Upper lobe of left lung (tissue), 6 donors: ENCODE measurements at regions not wholly inside any gene's neighbourhood (a gene's known extent, or its start where the extent isn't known, plus 50 kb on each side); places are given as distances from the start of the nearest gene placed in this dataset.

Source experiments
- ATAC-seq, 2 donors: fragments of 200-7000 bp; cut with Tn5 transposase; one replicate each; pipeline ENCODE4 v1.9.1; 2022; ENCODE audit warnings: mild to moderate bottlenecking in 2 of 2, moderate library complexity in 2 of 2; ENCODE audit not compliant: low FRiP score in 2 of 2
- DNase-seq, 2 donors: peaks; one replicate each; pipeline ENCODE4 v3.0.0-alpha.2; 2019 to 2020
- H3K27ac ChIP-seq, 4 donors: fragments of 200-600 bp; sonication (generic); one replicate each; pipeline ENCODE4 v1.5.1; 2016 to 2019
- H3K27me3 ChIP-seq, 4 donors: fragments of 200-600 bp; sonication (generic); one replicate each; pipeline ENCODE4 v1.5.1; 2017 to 2019
- H3K36me3 ChIP-seq, 4 donors: fragments of 200-600 bp; sonication (generic); one replicate each; pipeline ENCODE4 v1.5.1; 2016 to 2019
- H3K4me1 ChIP-seq, 4 donors: fragments of 200-600 bp; sonication (generic); one replicate each; pipeline ENCODE4 v1.5.1; 2018 to 2019
- H3K4me3 ChIP-seq, 4 donors: fragments of 200-600 bp; sonication (generic); one replicate each; pipeline ENCODE4 v1.5.1; 2017 to 2019; ENCODE audit warnings: mild to moderate bottlenecking in 2 of 4, moderate library complexity in 1 of 4
- H3K9me3 ChIP-seq, 4 donors: fragments of 200-600 bp; sonication (generic); one replicate each; pipeline ENCODE4 v1.5.1; 2018 to 2019
- EP300 ChIP-seq, 4 donors: sonication (generic); formaldehyde crosslinking; IDR thresholded peaks; one replicate each; pipeline ENCODE4 v1.5.1; 2017; ENCODE audit warnings: antibody characterized with exemption in 4 of 4, control low read depth in 2 of 4
- POLR2A ChIP-seq, 4 donors: fragments of 450-650 bp; IDR thresholded peaks; one replicate each; pipeline ENCODE4 v1.5.1; 2016 to 2017; ENCODE audit warnings: antibody characterized with exemption in 4 of 4, mild to moderate bottlenecking in 2 of 4
- POLR2AphosphoS5 ChIP-seq, 2 donors: sonication (generic); formaldehyde crosslinking; IDR thresholded peaks; one replicate each; pipeline ENCODE4 v1.5.1; 2017; ENCODE audit warnings: antibody characterized with exemption in 2 of 2
- WGBS, 2 donors: methylation state at CpG; one replicate each; pipeline ENCODE4 v1.1.5; 2017 to 2018; 5-methylcytosine and 5-hydroxymethylcytosine counted together
- TF ChIP-seq, protein P1 (sequence below), 6 experiments: fragments of 450-650 bp in 4 of 6; fragments of 200-600 bp in 2 of 6; sonication (generic) in 2 of 6; IDR thresholded peaks; one replicate each; pipeline ENCODE4 v1.5.1; 2016 to 2019; ENCODE audit warnings: antibody characterized with exemption in 6 of 6
- donor health status: DM: no; HTN: no; CAD: no; lungs with moderate emphysema.
- donor health status: DM: no; HTN: yes; CAD: no; lungs with severe emphysema.

DNA sequence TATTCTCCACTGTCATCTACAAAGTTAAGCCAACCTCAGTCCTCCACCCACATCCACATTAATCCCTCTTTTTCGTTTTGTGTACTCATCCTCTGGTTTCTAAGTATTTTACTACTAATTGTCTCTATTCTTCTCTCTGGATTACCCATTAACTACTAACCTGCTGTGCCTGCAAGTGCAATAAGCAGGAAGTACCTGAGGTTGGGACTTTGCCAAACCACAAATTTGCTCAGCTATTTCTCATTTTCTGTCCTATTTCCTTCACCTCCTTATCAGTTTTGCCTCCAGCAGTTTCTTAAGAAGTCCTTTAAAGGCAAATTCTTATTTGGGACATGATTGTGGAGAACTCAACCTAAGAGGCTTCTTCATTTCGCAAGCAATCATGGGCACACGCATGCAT lies 1708.9 kb downstream of the SLITRK5 start:
- ATAC-seq = no peak
- DNase-seq = no peak
- H3K27me3 ChIP-seq = no peaks in the 10 kb centered on the region
- H3K36me3 ChIP-seq = no peaks in the 10 kb centered on the region
- no peaks in the 10 kb centered on the region for H3K9me3 ChIP-seq
- 43 to 49% methylated on average over 3 of the region's 3 CpGs for WGBS, 2 donors
- H3K4me3 ChIP-seq = no peak overlapping the region
- H3K4me1 ChIP-seq = no peaks in the 10 kb centered on the region
- TF ChIP-seq EP300 (IDR thresholded peaks at IDR 0.05) = no peak
- no peak for TF ChIP-seq POLR2A (IDR thresholded peaks at IDR 0.05)
- TF ChIP-seq, protein P1, sequence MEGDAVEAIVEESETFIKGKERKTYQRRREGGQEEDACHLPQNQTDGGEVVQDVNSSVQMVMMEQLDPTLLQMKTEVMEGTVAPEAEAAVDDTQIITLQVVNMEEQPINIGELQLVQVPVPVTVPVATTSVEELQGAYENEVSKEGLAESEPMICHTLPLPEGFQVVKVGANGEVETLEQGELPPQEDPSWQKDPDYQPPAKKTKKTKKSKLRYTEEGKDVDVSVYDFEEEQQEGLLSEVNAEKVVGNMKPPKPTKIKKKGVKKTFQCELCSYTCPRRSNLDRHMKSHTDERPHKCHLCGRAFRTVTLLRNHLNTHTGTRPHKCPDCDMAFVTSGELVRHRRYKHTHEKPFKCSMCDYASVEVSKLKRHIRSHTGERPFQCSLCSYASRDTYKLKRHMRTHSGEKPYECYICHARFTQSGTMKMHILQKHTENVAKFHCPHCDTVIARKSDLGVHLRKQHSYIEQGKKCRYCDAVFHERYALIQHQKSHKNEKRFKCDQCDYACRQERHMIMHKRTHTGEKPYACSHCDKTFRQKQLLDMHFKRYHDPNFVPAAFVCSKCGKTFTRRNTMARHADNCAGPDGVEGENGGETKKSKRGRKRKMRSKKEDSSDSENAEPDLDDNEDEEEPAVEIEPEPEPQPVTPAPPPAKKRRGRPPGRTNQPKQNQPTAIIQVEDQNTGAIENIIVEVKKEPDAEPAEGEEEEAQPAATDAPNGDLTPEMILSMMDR (IDR thresholded peaks at IDR 0.05) = no peak
- TF ChIP-seq POLR2AphosphoS5 (IDR thresholded peaks at IDR 0.05) = no peak
- no peak overlapping the region for H3K27ac ChIP-seq

DNA sequence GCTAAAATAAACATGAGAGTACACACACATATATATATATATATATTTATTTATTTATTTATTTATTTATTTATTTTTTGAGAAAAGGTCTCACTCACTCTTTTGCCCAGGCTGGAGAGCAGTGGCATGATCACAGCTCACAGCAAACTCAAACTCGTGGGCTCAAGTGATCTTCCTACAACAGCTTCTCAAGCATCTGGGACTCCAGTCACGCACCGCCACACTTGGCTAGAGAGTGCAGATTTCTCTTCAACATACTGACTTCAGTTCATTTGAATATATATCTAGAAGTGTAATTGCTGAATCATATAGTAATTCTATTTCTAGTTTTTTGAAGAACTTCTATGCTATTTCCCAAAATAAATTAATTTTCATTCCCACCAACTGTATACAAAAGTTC lies 1711.8 kb downstream of the SLITRK5 start:
- H3K36me3 ChIP-seq = no peaks in the 10 kb centered on the region
- no peak for DNase-seq
- no peaks in the 10 kb centered on the region for H3K9me3 ChIP-seq
- TF ChIP-seq POLR2A (IDR thresholded peaks at IDR 0.05) (no peak), EP300 (IDR thresholded peaks at IDR 0.05) (no peak), POLR2AphosphoS5 (IDR thresholded peaks at IDR 0.05) (no peak)
- TF ChIP-seq, protein P1 (IDR thresholded peaks at IDR 0.05) = no peak
- H3K27ac ChIP-seq = no peak overlapping the region
- no peaks in the 10 kb centered on the region for H3K4me1 ChIP-seq
- no peaks in the 10 kb centered on the region for H3K27me3 ChIP-seq
- no peak for ATAC-seq
- H3K4me3 ChIP-seq = no peak overlapping the region
- WGBS, 2 donors = 93 to 94% methylated on average over 3 of the region's 3 CpGs

DNA sequence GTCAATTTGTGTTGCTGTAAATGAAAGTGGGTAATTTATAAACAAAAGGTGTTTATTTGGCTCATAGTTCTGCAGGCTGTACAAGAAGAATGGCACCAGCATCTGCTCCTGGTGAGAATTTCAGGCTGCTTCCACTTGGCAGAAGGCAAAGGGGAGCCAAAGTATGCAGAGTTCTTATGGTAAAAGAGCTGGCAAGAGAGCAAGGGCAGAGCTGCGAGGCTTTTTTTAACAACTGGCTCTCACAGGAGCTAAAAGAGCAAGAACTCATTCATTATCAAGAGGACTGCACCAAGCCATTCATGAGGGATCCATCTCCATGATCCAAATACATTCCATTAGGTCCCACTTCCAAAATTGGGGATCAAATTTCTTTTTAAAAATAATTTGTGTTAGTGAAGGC lies 1712.7 kb downstream of the SLITRK5 start:
- 52 to 62% methylated on average over 1 of the region's 1 CpG for WGBS, 2 donors
- Histone ChIP-seq H3K9me3 (no peaks in the 10 kb centered on the region), H3K4me1 (no peaks in the 10 kb centered on the region), H3K36me3 (no peaks in the 10 kb centered on the region), H3K4me3 (no peak overlapping the region), H3K27ac (no peak overlapping the region), H3K27me3 (no peaks in the 10 kb centered on the region)
- DNase-seq (no peak), ATAC-seq (no peak)
- TF ChIP-seq, protein P1 (IDR thresholded peaks at IDR 0.05) = no peak
- no peak for TF ChIP-seq EP300 (IDR thresholded peaks at IDR 0.05)
- no peak for TF ChIP-seq POLR2AphosphoS5 (IDR thresholded peaks at IDR 0.05)
- no peak for TF ChIP-seq POLR2A (IDR thresholded peaks at IDR 0.05)

DNA sequence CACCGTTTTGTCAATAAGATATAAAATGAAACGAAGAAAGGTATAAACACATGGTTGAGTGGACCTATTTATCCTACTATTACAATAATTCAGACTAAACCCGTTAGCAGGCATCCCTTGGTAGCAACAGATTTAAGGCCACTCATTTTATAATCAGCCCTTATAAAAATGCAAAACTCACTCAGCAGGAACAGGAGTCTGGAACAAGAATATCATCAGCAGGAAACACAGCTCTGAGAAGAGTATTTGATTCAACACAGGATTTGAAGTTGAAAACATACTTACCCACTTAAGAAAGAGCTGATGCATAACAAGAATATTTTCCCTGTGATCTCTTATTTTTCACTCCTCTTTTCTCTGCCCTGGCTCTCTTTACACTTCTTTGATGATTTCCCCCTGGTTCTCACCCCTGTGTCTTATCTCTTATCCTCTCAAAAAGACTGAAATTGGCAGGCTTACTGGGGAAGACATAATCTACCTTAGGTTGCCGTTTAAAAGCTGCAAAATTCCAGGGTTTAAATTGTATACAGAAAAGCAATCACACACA lies 1722.7 kb downstream of the SLITRK5 start:
- peaks cover 0 to 9% (median 0%) of the 10 kb centered on the region in 4 donors for H3K9me3 ChIP-seq
- no peaks in the 10 kb centered on the region for H3K27me3 ChIP-seq
- no peak for TF ChIP-seq POLR2A (IDR thresholded peaks at IDR 0.05)
- no peak for TF ChIP-seq EP300 (IDR thresholded peaks at IDR 0.05)
- TF ChIP-seq POLR2AphosphoS5 (IDR thresholded peaks at IDR 0.05) = no peak
- TF ChIP-seq, protein P1 (IDR thresholded peaks at IDR 0.05) = no peak
- no peaks in the 10 kb centered on the region for H3K36me3 ChIP-seq
- no peaks in the 10 kb centered on the region for H3K4me1 ChIP-seq
- 53 to 54% methylated on average over 4 of the region's 4 CpGs for WGBS, 2 donors
- DNase-seq (no peak), ATAC-seq (no peak)
- H3K27ac ChIP-seq = no peak overlapping the region
- no peak overlapping the region for H3K4me3 ChIP-seq

GRCh38 chr13:89401264-89401675 lies 1730.1 kb downstream of the SLITRK5 start:
- Histone ChIP-seq H3K4me3 (no peak overlapping the region), H3K4me1 (no peaks in the 10 kb centered on the region), H3K36me3 (no peaks in the 10 kb centered on the region), H3K27me3 (no peaks in the 10 kb centered on the region), H3K9me3 (peaks cover 0 to 9% (median 0%) of the 10 kb centered on the region in 4 donors), H3K27ac (no peak overlapping the region)
- DNase-seq (no peak), ATAC-seq (peak in 1 of 2 donors; percentile 66)
- TF ChIP-seq POLR2AphosphoS5 (IDR thresholded peaks at IDR 0.05) (no peak), EP300 (IDR thresholded peaks at IDR 0.05) (peak in 1 of 4 donors; percentile 44)
- 12 to 19% methylated on average over 2 of the region's 2 CpGs for WGBS, 2 donors
